ENCODE measurements at regions not wholly inside any gene's neighbourhood (a gene's known extent, or its start where the extent isn't known, plus 50 kb on each side); places are given as distances from the start of the nearest gene placed in this dataset.

DNA sequence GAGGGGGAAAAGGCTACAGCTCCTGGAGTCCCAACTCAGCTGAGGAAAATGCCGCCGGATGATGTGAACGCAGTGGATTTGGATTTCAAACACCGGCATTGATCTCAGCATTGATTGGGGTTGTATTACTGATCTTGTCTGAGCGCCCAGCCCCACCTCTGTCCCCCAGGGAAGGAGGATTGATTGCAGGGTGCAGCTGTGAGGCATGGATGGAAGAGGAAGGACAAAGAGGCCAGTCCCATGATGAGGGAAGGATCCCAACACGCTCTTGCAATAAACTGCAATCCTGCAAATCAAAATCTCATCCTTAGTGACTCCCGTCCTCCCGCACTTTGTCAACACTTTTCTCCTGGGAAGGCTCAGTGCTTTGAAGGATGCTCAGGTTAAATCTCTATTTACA lies 242.3 kb upstream of the PROX1 start:
- no peak for TF ChIP-seq SMC3 (conservative IDR thresholded peaks at IDR 0.05; ENCODE audit: poor library complexity)
- TF ChIP-seq, protein P1, sequence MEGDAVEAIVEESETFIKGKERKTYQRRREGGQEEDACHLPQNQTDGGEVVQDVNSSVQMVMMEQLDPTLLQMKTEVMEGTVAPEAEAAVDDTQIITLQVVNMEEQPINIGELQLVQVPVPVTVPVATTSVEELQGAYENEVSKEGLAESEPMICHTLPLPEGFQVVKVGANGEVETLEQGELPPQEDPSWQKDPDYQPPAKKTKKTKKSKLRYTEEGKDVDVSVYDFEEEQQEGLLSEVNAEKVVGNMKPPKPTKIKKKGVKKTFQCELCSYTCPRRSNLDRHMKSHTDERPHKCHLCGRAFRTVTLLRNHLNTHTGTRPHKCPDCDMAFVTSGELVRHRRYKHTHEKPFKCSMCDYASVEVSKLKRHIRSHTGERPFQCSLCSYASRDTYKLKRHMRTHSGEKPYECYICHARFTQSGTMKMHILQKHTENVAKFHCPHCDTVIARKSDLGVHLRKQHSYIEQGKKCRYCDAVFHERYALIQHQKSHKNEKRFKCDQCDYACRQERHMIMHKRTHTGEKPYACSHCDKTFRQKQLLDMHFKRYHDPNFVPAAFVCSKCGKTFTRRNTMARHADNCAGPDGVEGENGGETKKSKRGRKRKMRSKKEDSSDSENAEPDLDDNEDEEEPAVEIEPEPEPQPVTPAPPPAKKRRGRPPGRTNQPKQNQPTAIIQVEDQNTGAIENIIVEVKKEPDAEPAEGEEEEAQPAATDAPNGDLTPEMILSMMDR (IDR thresholded peaks at IDR 0.05; ENCODE audit: poor library complexity, severe bottlenecking) = no peak
